Natural killer cell (primary cell): ENCODE measurements at regions not wholly inside any gene's neighbourhood (a gene's known extent, or its start where the extent isn't known, plus 50 kb on each side); places are given as distances from the start of the nearest gene placed in this dataset.

Source experiments
- ATAC-seq, 3 donors: fragments of 150-1000 bp in 2 of 3; fragments of 200-7000 bp in 1 of 3; cut with Tn5 transposase; 1 replicate in 1 of 3; 2 replicates in 2 of 3; pipeline ENCODE4 v1.10.0; 2021; ENCODE audit warnings: mild to moderate bottlenecking in 2 of 3, moderate library complexity in 2 of 3
- DNase-seq, 2 donors: peaks; one replicate each; pipeline versions ENCODE4 v3.0.0 to v3.0.0-alpha.2; 2013 to 2021; ENCODE audit warnings: mixed read lengths in 1 of 2
- H3K27ac ChIP-seq: one replicate; pipeline ENCODE4 v1.5.1; 2013; ENCODE audit warnings: mild to moderate bottlenecking, low read length
- H3K27me3 ChIP-seq: one replicate; pipeline ENCODE4 v1.6.1; 2013; ENCODE audit warnings: low read length; ENCODE audit not compliant: control insufficient read depth, insufficient read depth
- H3K36me3 ChIP-seq: one replicate; pipeline ENCODE4 v1.6.1; 2013; ENCODE audit warnings: low read length; ENCODE audit not compliant: control insufficient read depth, insufficient read depth
- H3K4me1 ChIP-seq: one replicate; pipeline ENCODE4 v1.6.1; 2013; ENCODE audit warnings: low read length; ENCODE audit not compliant: control insufficient read depth, insufficient read depth
- H3K4me3 ChIP-seq: one replicate; pipeline ENCODE4 v1.5.1; 2013; ENCODE audit warnings: low read length
- H3K9me3 ChIP-seq: one replicate; pipeline ENCODE4 v1.6.1; 2013; ENCODE audit warnings: low read length; ENCODE audit not compliant: control insufficient read depth, insufficient read depth
- H3K27ac Mint-ChIP-seq, 2 donors: one replicate each; pipeline ENCODE4 v1.8.0; 2022; ENCODE audit warnings: mild to moderate bottlenecking in 2 of 2, mixed read lengths in 2 of 2, moderate library complexity in 1 of 2
- H3K27me3 Mint-ChIP-seq, 2 donors: one replicate each; pipeline ENCODE4 v1.8.0; 2022; ENCODE audit warnings: low read depth in 2 of 2, mixed read lengths in 2 of 2
- H3K36me3 Mint-ChIP-seq: one replicate; pipeline ENCODE4 v1.8.0; 2022; ENCODE audit warnings: mixed read lengths
- H3K4me1 Mint-ChIP-seq, 2 donors: one replicate each; pipeline ENCODE4 v1.8.0; 2022; ENCODE audit warnings: mixed read lengths in 2 of 2
- H3K4me3 Mint-ChIP-seq: one replicate; pipeline ENCODE4 v1.8.0; 2022; ENCODE audit warnings: mild to moderate bottlenecking, moderate library complexity, mixed read lengths
- H3K9me3 Mint-ChIP-seq, 2 donors: one replicate each; pipeline ENCODE4 v1.8.0; 2022; ENCODE audit warnings: mixed read lengths in 2 of 2
- CTCF ChIP-seq: fragments of 200-600 bp; IDR thresholded peaks from one replicate; pipeline ENCODE4 v1.8.0; 2022; ENCODE audit warnings: antibody characterized with exemption
- WGBS: methylation state at CpG from one replicate; pipeline ENCODE4 v1.1.7; 2013; ENCODE audit warnings: missing lambda C conversion rate; ENCODE audit not compliant: insufficient coverage; 5-methylcytosine and 5-hydroxymethylcytosine counted together
- intact Hi-C: fragments of 100-400 bp; cut with micrococcal nuclease; formaldehyde crosslinking; loops from one replicate; pipeline ENCODE4 v1.14.2; 2022

DNA sequence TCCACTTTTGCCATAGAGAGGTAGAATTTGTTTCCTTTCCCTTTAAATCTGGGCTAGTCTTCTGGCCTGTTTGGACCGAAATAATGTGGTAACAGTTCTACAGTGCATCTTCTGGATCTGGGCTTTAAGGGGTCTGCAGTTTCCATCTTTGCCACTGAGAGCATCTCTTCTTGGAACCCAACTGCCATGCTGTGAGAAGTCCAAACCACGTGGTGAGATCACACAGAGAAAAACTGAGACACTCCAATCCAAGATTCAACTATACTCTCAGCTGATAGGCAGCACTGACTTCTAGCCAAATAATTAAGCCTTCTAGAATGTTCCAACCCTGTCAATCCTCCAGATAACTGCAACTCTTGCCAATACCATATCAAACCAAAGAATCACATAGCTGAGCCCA is 261.1 kb downstream of the INSIG2 start:
- H3K4me1 Mint-ChIP-seq = no peaks in the 10 kb centered on the region
- no peaks in the 10 kb centered on the region for H3K9me3 Mint-ChIP-seq
- no peak overlapping the region for H3K4me3 ChIP-seq
- ATAC-seq (no peak), DNase-seq (no peak)
- WGBS = 76% methylated on average over 2 of the region's 2 CpGs
- H3K27ac Mint-ChIP-seq = no peak overlapping the region
- H3K4me1 ChIP-seq = no peaks in the 10 kb centered on the region
- no peak overlapping the region for H3K4me3 Mint-ChIP-seq
- H3K9me3 ChIP-seq = no peaks in the 10 kb centered on the region
- intact Hi-C loops = no loop called here
- no peaks in the 10 kb centered on the region for H3K36me3 ChIP-seq
- no peaks in the 10 kb centered on the region for H3K27me3 ChIP-seq
- peaks cover 4 to 9% of the 10 kb centered on the region in 2 donors for H3K27me3 Mint-ChIP-seq
- no peaks in the 10 kb centered on the region for H3K36me3 Mint-ChIP-seq
- no peak overlapping the region for H3K27ac ChIP-seq
- TF ChIP-seq CTCF = no peak

DNA sequence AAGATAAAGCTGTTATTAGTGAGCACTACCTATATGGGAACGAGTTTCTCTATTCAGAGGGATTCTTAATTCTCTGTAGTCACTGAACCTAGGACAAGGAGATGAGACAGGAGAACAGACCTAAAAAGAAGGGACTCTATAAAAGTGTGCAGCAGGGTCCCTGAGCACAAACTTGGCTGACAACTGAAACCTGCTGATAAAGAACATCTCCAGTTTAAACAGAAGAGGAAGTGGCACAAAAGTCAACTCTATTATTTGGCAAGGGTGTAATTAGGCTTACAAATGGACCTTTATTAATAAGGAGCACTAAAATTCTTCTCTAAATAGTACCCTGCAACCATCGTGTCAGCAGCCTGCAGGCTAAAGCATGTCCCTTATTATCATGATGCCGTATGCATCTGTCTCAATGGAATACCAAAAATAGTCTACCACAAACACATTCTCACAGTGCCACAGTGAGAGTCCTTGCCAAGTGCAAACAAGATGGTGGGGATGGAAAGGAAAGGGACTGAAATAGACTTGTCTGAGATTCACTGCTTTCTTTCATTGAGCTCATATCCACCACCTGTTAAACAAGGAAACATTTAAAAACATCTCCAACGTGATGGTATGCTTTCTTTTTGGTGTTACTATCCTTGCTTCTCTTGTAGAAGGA is 260.2 kb downstream of the INSIG2 start:
- Mint-ChIP-seq H3K9me3 (no peaks in the 10 kb centered on the region), H3K4me3 (no peak overlapping the region), H3K4me1 (no peaks in the 10 kb centered on the region), H3K36me3 (no peaks in the 10 kb centered on the region), H3K27me3 (peaks cover 4 to 9% of the 10 kb centered on the region in 2 donors), H3K27ac (no peak overlapping the region)
- H3K36me3 ChIP-seq = no peaks in the 10 kb centered on the region
- H3K27ac ChIP-seq = no peak overlapping the region
- TF ChIP-seq CTCF = no peak
- no peaks in the 10 kb centered on the region for H3K4me1 ChIP-seq
- DNase-seq = no peak
- H3K9me3 ChIP-seq = no peaks in the 10 kb centered on the region
- H3K27me3 ChIP-seq = no peaks in the 10 kb centered on the region
- intact Hi-C loops = no loop called here
- ATAC-seq = no peak
- no peak overlapping the region for H3K4me3 ChIP-seq
- WGBS = 80% methylated on average over 4 of the region's 4 CpGs

DNA sequence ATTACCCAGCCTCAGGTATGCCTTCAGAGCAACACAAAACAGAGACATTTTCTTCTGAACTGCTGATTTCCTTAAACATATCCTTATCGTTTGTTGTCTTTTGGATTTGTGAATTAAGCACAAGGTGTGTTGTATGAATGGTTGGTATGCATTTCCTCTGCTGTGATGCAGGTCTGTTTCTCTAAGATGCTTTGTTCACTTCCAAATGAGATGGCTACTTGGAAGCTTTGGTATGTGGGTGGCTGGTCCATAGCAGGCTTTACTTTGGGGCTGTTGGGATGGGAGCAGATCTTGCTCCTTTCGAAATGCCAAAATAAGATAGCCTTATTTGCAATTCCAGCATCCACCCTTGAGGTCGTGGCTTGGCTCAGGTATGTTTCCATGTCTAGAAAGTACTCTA is 257.2 kb downstream of the INSIG2 start:
- no peaks in the 10 kb centered on the region for H3K9me3 Mint-ChIP-seq
- H3K36me3 Mint-ChIP-seq = no peaks in the 10 kb centered on the region
- DNase-seq = no peak
- H3K27ac ChIP-seq = no peak overlapping the region
- H3K27ac Mint-ChIP-seq = no peak overlapping the region
- H3K4me1 Mint-ChIP-seq = no peaks in the 10 kb centered on the region
- H3K27me3 Mint-ChIP-seq = peaks cover 0 to 4% of the 10 kb centered on the region in 2 donors
- no peaks in the 10 kb centered on the region for H3K9me3 ChIP-seq
- H3K27me3 ChIP-seq = no peaks in the 10 kb centered on the region
- H3K4me1 ChIP-seq = no peaks in the 10 kb centered on the region
- intact Hi-C loops = no loop called here
- no peak overlapping the region for H3K4me3 Mint-ChIP-seq
- WGBS = 72% methylated on average over 3 of the region's 3 CpGs
- no peaks in the 10 kb centered on the region for H3K36me3 ChIP-seq
- no peak for TF ChIP-seq CTCF
- no peak for ATAC-seq
- no peak overlapping the region for H3K4me3 ChIP-seq

- 92% methylated on average over 5 of the region's 5 CpGs for WGBS
- Histone ChIP-seq H3K36me3 (no peaks in the 10 kb centered on the region), H3K9me3 (peaks cover 7% of the 10 kb centered on the region), H3K27me3 (peaks cover 3% of the 10 kb centered on the region), H3K4me1 (no peaks in the 10 kb centered on the region), H3K4me3 (no peak overlapping the region), H3K27ac (no peak overlapping the region)
- DNase-seq = no peak
- H3K4me1 Mint-ChIP-seq = no peaks in the 10 kb centered on the region
- ATAC-seq = no peak
- H3K4me3 Mint-ChIP-seq = no peak overlapping the region
- H3K27ac Mint-ChIP-seq = no peak overlapping the region
- peaks cover 5 to 10% of the 10 kb centered on the region in 2 donors for H3K27me3 Mint-ChIP-seq
- peaks cover 6 to 12% of the 10 kb centered on the region in 2 donors for H3K9me3 Mint-ChIP-seq
- H3K36me3 Mint-ChIP-seq = peaks cover 10% of the 10 kb centered on the region
- intact Hi-C loops = no loop called here
- TF ChIP-seq CTCF = no peak
Observed at GRCh38 chr2:118340103-118340502, 251.8 kb downstream of the INSIG2 start.
